HCT116 (cell line): ENCODE measurements at regions not wholly inside any gene's neighbourhood (a gene's known extent, or its start where the extent isn't known, plus 50 kb on each side); places are given as distances from the start of the nearest gene placed in this dataset.

Source experiments
- CTCF ChIP-seq, 3 experiments: fragments of 200-600 bp in 1 of 3; sonication (generic) in 1 of 3; IDR thresholded peaks in 2 of 3; conservative IDR thresholded peaks in 1 of 3; 2 replicates each; pipeline ENCODE4 v1.5.1; 2012 to 2017; ENCODE audit warnings: low read depth in 2 of 3, low read length in 2 of 3, antibody characterized with exemption in 1 of 3, borderline replicate concordance in 1 of 3, control low read depth in 1 of 3, mild to moderate bottlenecking in 1 of 3, mixed read lengths in 1 of 3, mixed run types in 1 of 3, moderate library complexity in 1 of 3; ENCODE audit not compliant: insufficient read depth in 1 of 3
- EZH2 ChIP-seq: fragments of 200-600 bp; sonication (generic); IDR thresholded peaks from 2 replicates; pipeline ENCODE4 v1.6.1; 2017; ENCODE audit warnings: antibody characterized with exemption, mixed run types
- EZH2phosphoT487 ChIP-seq: fragments of 200-600 bp; IDR thresholded peaks from 2 replicates; pipeline ENCODE4 v1.6.1; 2018; ENCODE audit warnings: antibody characterized with exemption, borderline replicate concordance
- MAX ChIP-seq: IDR thresholded peaks from 2 replicates; pipeline ENCODE4 v1.6.1; 2012
- POLR2A ChIP-seq: IDR thresholded peaks from 2 replicates; pipeline ENCODE4 v1.7.0; 2011; ENCODE audit warnings: borderline replicate concordance; ENCODE audit not compliant: insufficient read depth, insufficient read length; ENCODE audit errors: extremely low read depth
- POLR2AphosphoS5 ChIP-seq: IDR thresholded peaks from 2 replicates; pipeline ENCODE4 v1.6.1; 2011; ENCODE audit warnings: mild to moderate bottlenecking, low read depth, low read length, moderate library complexity
- ZBTB33 ChIP-seq: IDR thresholded peaks from 2 replicates; pipeline ENCODE4 v1.6.1; 2011; ENCODE audit warnings: mild to moderate bottlenecking, low read length, moderate library complexity; ENCODE audit not compliant: insufficient replicate concordance; ENCODE audit errors: extremely low read depth
- ZFX ChIP-seq: fragments of 450-650 bp; IDR thresholded peaks from 2 replicates; pipeline ENCODE4 v1.6.1; 2017

GRCh38 chr2:155162494-155162893, 464.0 kb downstream of the KCNJ3 start:
- TF ChIP-seq CTCF (IDR thresholded peaks at IDR 0.05 in 2 of 3, conservative IDR thresholded peaks at IDR 0.05 in 1 of 3; ENCODE audit: borderline replicate concordance in 1 of 3, insufficient read depth in 1 of 3, low read depth in 2 of 3, low read length in 2 of 3), result no peak
- no peak for TF ChIP-seq POLR2A
- TF ChIP-seq ZBTB33, result no peak
- TF ChIP-seq ZFX, result no peak
- TF ChIP-seq EZH2phosphoT487, result no peak
- no peak for TF ChIP-seq POLR2AphosphoS5
- TF ChIP-seq MAX, result no peak
- TF ChIP-seq EZH2, result no peak
